ENCODE measurements at regions not wholly inside any gene's neighbourhood (a gene's known extent, or its start where the extent isn't known, plus 50 kb on each side); places are given as distances from the start of the nearest gene placed in this dataset.
"Not testable (repeated sequence)": the region's sequence is repeated elsewhere in the genome, so short reads cannot be mapped to it uniquely, and the experiment has no call there.

DNA sequence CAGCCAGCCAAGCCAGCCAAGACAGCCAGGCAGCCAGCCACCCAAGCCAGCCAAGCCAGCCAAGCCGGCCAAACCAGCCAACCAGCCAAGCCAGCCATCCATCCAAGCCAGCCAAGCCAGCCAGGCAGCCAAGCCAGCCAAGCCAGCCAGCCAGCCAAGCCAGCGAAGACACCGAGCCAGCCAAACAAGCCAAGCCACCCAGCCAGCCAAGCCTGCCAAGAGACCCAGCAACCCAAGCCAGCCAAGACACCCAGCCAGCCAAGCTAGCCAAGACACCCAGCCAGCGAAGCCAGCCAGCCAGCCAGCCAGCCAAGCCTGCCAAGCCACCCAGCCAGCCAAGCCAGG, 318.0 kb upstream of the PLGLB2 start:
- CTCF ChIA-PET; H3K9ac ChIP-seq (ENCODE audit: low read length); H3K27me3 ChIP-seq (ENCODE audit: insufficient read depth, low read length); H3K36me3 ChIP-seq (ENCODE audit: control insufficient read depth in 1 of 2, insufficient read depth in 2 of 2, low read length in 2 of 2); H3K27ac ChIP-seq (ENCODE audit: low read depth, low read length); intact Hi-C loops (cut with micrococcal nuclease); ATAC-seq; H3K79me2 ChIP-seq (ENCODE audit: insufficient read depth, low read length); H3K9me3 ChIP-seq (ENCODE audit: control insufficient read depth in 1 of 2, insufficient read depth in 1 of 2, low read depth in 1 of 2, low read length in 2 of 2); BruUV-seq (replicated peaks); H3K9me2 ChIP-seq (ENCODE audit: insufficient read depth); H4K20me1 ChIP-seq (ENCODE audit: insufficient read depth); H2AFZ ChIP-seq (ENCODE audit: low read depth, low read length, poor library complexity, severe bottlenecking); H3K4me3 ChIP-seq (replicated peaks in 1 of 2; ENCODE audit: low read depth in 1 of 2, low read length in 2 of 2); H3K4me2 ChIP-seq (ENCODE audit: low read length); DNase-seq (ENCODE audit: low read depth, low spot score); RAD21 ChIA-PET (ENCODE audit: low non-redundant PET in 1 of 2, low total read pairs in 2 of 2, uncharacterized antibody in 2 of 2, unreplicated experiment in 2 of 2); POLR2A ChIA-PET; H3K4me1 ChIP-seq (ENCODE audit: control insufficient read depth in 1 of 2, insufficient read depth in 2 of 2, low read length in 2 of 2): not testable (repeated sequence)

DNA sequence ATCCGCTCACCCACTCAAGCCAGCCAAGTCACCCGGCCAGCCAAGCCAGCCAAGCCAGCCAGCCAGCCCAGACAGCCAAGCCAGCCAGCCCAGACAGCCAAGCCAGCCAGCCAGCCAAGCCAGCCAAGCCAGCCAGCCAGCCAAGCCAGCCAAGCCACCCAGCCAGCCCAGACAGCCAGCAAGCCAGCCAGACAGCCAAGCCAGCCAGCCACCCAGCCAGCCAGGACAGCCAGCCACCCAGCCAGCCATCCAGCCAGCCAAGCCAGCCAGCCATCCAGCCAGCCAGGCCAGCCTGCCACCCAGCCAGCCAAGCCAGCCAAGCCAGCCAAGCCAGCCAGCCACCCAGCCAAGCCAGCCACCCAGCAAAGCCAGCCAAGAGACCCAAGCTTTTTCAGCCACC, 316.8 kb upstream of the PLGLB2 start:
- RAD21 ChIA-PET (ENCODE audit: low non-redundant PET in 1 of 2, low total read pairs in 2 of 2, uncharacterized antibody in 2 of 2, unreplicated experiment in 2 of 2): interaction anchor here in 1 of 2 experiments (0.7 kb wide), 1 partner anchor 570 kb away, joined by 4 read pairs; no protein-coding TSS in a partner anchor
- DNase-seq (ENCODE audit: low read depth, low spot score); H3K4me1 ChIP-seq (ENCODE audit: control insufficient read depth in 1 of 2, insufficient read depth in 2 of 2, low read length in 2 of 2); H3K27ac ChIP-seq (ENCODE audit: low read depth, low read length); BruUV-seq (replicated peaks); H2AFZ ChIP-seq (ENCODE audit: low read depth, low read length, poor library complexity, severe bottlenecking); CTCF ChIA-PET; intact Hi-C loops (cut with micrococcal nuclease); H3K9ac ChIP-seq (ENCODE audit: low read length); POLR2A ChIA-PET; H3K36me3 ChIP-seq (ENCODE audit: control insufficient read depth in 1 of 2, insufficient read depth in 2 of 2, low read length in 2 of 2); H3K9me3 ChIP-seq (ENCODE audit: control insufficient read depth in 1 of 2, insufficient read depth in 1 of 2, low read depth in 1 of 2, low read length in 2 of 2); H3K4me3 ChIP-seq (replicated peaks in 1 of 2; ENCODE audit: low read depth in 1 of 2, low read length in 2 of 2); ATAC-seq; H3K9me2 ChIP-seq (ENCODE audit: insufficient read depth); H3K27me3 ChIP-seq (ENCODE audit: insufficient read depth, low read length); H3K79me2 ChIP-seq (ENCODE audit: insufficient read depth, low read length); H4K20me1 ChIP-seq (ENCODE audit: insufficient read depth); H3K4me2 ChIP-seq (ENCODE audit: low read length): not testable (repeated sequence)

DNA sequence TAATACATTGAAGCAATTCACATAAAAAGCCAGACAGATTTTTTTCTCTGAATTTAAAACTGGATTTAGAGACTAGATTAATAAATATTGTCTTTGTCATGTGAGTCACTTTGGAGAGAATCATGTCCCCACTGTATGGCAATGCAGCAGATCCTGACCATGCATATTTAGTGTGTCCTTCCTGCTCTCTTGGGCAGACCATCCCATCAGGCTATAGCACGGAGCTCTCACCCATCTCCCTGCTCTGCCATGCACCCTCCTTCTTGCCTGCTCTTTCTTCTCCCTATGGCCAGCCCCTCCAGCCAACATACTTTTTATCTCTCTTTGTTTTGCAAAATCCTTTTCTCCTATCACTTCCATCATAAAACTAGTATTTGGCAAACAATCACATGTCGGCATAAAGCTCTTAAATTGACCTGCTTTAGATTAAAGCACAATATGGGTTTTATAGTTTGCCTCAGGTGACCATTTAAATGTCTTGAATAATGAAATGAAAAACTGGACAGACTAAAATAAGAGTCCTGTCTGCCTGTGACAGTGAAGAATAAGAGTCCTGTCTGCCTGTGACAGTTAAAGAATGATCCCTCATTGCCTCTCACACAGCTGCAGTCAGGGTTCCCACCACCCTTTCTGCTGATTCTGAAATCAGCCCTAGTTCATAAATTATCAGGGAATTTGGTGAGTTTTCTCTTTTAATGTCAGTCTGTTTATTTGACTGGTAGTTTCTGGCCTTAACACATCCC, 315.0 kb upstream of the PLGLB2 start:
- POLR2A ChIA-PET; intact Hi-C loops (cut with micrococcal nuclease); H2AFZ ChIP-seq (ENCODE audit: low read depth, low read length, poor library complexity, severe bottlenecking); H3K9me3 ChIP-seq (ENCODE audit: control insufficient read depth in 1 of 2, insufficient read depth in 1 of 2, low read depth in 1 of 2, low read length in 2 of 2); CTCF ChIA-PET; RAD21 ChIA-PET (ENCODE audit: low non-redundant PET in 1 of 2, low total read pairs in 2 of 2, uncharacterized antibody in 2 of 2, unreplicated experiment in 2 of 2); H3K79me2 ChIP-seq (ENCODE audit: insufficient read depth, low read length); H3K4me2 ChIP-seq (ENCODE audit: low read length); DNase-seq (ENCODE audit: low read depth, low spot score); H3K27ac ChIP-seq (ENCODE audit: low read depth, low read length); BruUV-seq (replicated peaks); H3K9me2 ChIP-seq (ENCODE audit: insufficient read depth); H3K9ac ChIP-seq (ENCODE audit: low read length); H3K27me3 ChIP-seq (ENCODE audit: insufficient read depth, low read length); H4K20me1 ChIP-seq (ENCODE audit: insufficient read depth); ATAC-seq; H3K36me3 ChIP-seq (ENCODE audit: control insufficient read depth in 1 of 2, insufficient read depth in 2 of 2, low read length in 2 of 2); H3K4me1 ChIP-seq (ENCODE audit: control insufficient read depth in 1 of 2, insufficient read depth in 2 of 2, low read length in 2 of 2); H3K4me3 ChIP-seq (replicated peaks in 1 of 2; ENCODE audit: low read depth in 1 of 2, low read length in 2 of 2): not testable (repeated sequence)

DNA sequence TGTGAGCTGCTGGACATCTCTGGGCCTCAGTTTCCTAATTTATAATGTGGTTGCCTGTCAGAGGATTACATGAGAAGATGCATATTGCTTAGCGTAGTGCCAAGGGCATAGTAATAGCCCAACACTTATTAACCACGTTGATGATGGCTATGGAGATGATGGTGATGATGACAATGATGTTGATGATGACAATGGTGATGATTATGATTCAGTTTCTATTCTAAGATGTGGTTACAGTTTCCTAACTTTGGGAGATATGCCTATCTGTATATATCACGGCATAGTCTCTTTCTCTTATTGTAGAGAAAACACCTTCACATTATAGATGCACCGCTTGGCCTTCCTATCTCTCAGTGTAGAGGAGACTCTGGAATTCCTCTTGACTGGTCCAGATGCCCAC, 311.9 kb upstream of the PLGLB2 start:
- H3K27me3 ChIP-seq (ENCODE audit: insufficient read depth, low read length); CTCF ChIA-PET; H3K9me2 ChIP-seq (ENCODE audit: insufficient read depth); DNase-seq (ENCODE audit: low read depth, low spot score); intact Hi-C loops (cut with micrococcal nuclease); ATAC-seq; H4K20me1 ChIP-seq (ENCODE audit: insufficient read depth); H3K4me1 ChIP-seq (ENCODE audit: control insufficient read depth in 1 of 2, insufficient read depth in 2 of 2, low read length in 2 of 2); RAD21 ChIA-PET (ENCODE audit: low non-redundant PET in 1 of 2, low total read pairs in 2 of 2, uncharacterized antibody in 2 of 2, unreplicated experiment in 2 of 2); H3K4me2 ChIP-seq (ENCODE audit: low read length); H2AFZ ChIP-seq (ENCODE audit: low read depth, low read length, poor library complexity, severe bottlenecking); H3K9ac ChIP-seq (ENCODE audit: low read length); H3K36me3 ChIP-seq (ENCODE audit: control insufficient read depth in 1 of 2, insufficient read depth in 2 of 2, low read length in 2 of 2); H3K79me2 ChIP-seq (ENCODE audit: insufficient read depth, low read length); BruUV-seq (replicated peaks); H3K9me3 ChIP-seq (ENCODE audit: control insufficient read depth in 1 of 2, insufficient read depth in 1 of 2, low read depth in 1 of 2, low read length in 2 of 2); H3K4me3 ChIP-seq (replicated peaks in 1 of 2; ENCODE audit: low read depth in 1 of 2, low read length in 2 of 2); H3K27ac ChIP-seq (ENCODE audit: low read depth, low read length); POLR2A ChIA-PET: not testable (repeated sequence)
